Fibroblast of gingiva (primary cell): ENCODE measurements at regions not wholly inside any gene's neighbourhood (a gene's known extent, or its start where the extent isn't known, plus 50 kb on each side); places are given as distances from the start of the nearest gene placed in this dataset.
"Not testable (repeated sequence)": the region's sequence is repeated elsewhere in the genome, so short reads cannot be mapped to it uniquely, and the experiment has no call there.

Source experiments
- DNase-seq: peaks from one replicate; pipeline ENCODE4 v3.0.0-alpha.2; 2011; ENCODE audit warnings: low read depth

- DNase-seq, result not testable (repeated sequence)
Observed at GRCh38 chr12:46619474-46619873, 206.3 kb downstream of the SLC38A4 start.

- DNase-seq, result not testable (repeated sequence)
Observed at GRCh38 chr12:46617737-46618136, 208.1 kb downstream of the SLC38A4 start.

- peak; percentile 97 for DNase-seq
Observed at GRCh38 chr12:46617167-46617566, 208.6 kb downstream of the SLC38A4 start.

GRCh38 chr12:46610754-46611153 is 215.0 kb downstream of the SLC38A4 start:
- DNase-seq, result no peak

- DNase-seq, result no peak
Observed at GRCh38 chr12:46609674-46610073, 216.1 kb downstream of the SLC38A4 start.

- no peak for DNase-seq
Observed at GRCh38 chr12:46609273-46609623, 216.5 kb downstream of the SLC38A4 start.

GRCh38 chr12:46608431-46609272 is 217.1 kb downstream of the SLC38A4 start:
- peak; percentile 74 for DNase-seq

- DNase-seq, result no peak
Observed at GRCh38 chr12:46604684-46605083, 221.1 kb downstream of the SLC38A4 start.

- no peak for DNase-seq
Observed at GRCh38 chr12:46603776-46604456, 221.9 kb downstream of the SLC38A4 start.

GRCh38 chr12:46602474-46602873 is 223.3 kb downstream of the SLC38A4 start:
- no peak for DNase-seq

GRCh38 chr12:46590991-46591703 is 218.6 kb upstream of the SLC38A2 start:
- DNase-seq, result no peak

GRCh38 chr12:46585854-46586621 is 213.5 kb upstream of the SLC38A2 start:
- DNase-seq, result peak; percentile 35

- DNase-seq, result not testable (repeated sequence)
Observed at GRCh38 chr12:46584098-46584497, 211.5 kb upstream of the SLC38A2 start.

- not testable (repeated sequence) for DNase-seq
Observed at GRCh38 chr12:46581990-46582389, 209.4 kb upstream of the SLC38A2 start.

GRCh38 chr12:46580445-46580844 is 207.9 kb upstream of the SLC38A2 start:
- no peak for DNase-seq

GRCh38 chr12:46579474-46579873 is 206.9 kb upstream of the SLC38A2 start:
- DNase-seq, result no peak

GRCh38 chr12:46578190-46578982 is 205.8 kb upstream of the SLC38A2 start:
- no peak for DNase-seq

GRCh38 chr12:46577063-46577776 is 204.6 kb upstream of the SLC38A2 start:
- DNase-seq, result no peak

GRCh38 chr12:46574847-46575246 is 202.3 kb upstream of the SLC38A2 start:
- no peak for DNase-seq

- no peak for DNase-seq
Observed at GRCh38 chr12:46573347-46573658, 200.7 kb upstream of the SLC38A2 start.
